Left ventricle myocardium superior (tissue), 1 donor: ENCODE measurements at regions not wholly inside any gene's neighbourhood (a gene's known extent, or its start where the extent isn't known, plus 50 kb on each side); places are given as distances from the start of the nearest gene placed in this dataset.

Experiments
- ATAC-seq: fragments of 200-7000 bp; cut with Tn5 transposase; one replicate; pipeline ENCODE4 v1.9.1; 2020; ENCODE audit warnings: mild to moderate bottlenecking, moderate library complexity
- DNase-seq: peaks from one replicate; pipeline ENCODE4 v3.0.0-alpha.2; 2020
- intact Hi-C: fragments of 100-400 bp; cut with micrococcal nuclease; formaldehyde crosslinking; loops from one replicate; pipeline ENCODE4 v1.11.0; 2022
- donor health status: DM: no; HTN: yes; CAD: no; lungs with severe emphysema.

DNA sequence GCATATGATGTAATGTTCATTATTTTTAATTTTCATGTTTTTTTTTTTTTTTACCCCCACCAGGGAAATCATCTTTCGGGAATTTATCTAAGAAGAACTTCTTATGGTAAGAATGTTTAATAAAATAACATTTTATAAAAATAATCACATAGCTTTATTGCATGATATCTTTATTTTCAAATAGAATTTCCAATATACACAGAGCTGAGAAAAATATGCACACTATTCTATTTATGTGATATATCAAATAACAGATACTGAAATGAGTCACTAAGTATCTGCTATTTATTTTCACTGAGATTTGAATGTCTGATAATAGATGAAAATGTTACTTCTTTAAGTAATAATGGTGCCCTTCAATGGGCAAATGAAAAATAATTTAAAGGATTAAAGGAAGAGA is 1217.3 kb downstream of the MAT2B start:
- intact Hi-C loops: no loop called here
- no peak for ATAC-seq

DNA sequence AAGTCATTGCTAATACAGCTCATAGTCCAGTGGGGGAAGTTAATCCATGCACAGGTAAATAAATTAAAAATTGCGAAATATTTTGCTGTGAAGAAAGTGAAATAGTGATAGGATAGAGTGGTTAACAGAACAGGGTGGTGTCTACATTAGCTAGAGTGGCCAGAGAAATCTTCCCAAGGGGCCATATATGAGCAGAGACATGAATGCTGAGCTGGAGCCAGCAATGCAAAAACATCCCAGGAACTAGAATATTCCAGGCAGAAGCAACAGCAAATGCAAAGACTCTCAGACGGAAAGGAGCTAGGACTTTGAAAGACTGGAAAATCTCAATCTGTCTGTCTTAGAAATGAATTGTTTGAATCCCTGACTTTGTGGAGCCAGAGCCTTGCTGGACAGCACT is 1221.6 kb downstream of the MAT2B start:
- DNase-seq (no peak), ATAC-seq (no peak)
- intact Hi-C loops: no loop called here

More for the DNA sequence above, 1217.3 kb downstream of the MAT2B start:
- no peak for DNase-seq

DNA sequence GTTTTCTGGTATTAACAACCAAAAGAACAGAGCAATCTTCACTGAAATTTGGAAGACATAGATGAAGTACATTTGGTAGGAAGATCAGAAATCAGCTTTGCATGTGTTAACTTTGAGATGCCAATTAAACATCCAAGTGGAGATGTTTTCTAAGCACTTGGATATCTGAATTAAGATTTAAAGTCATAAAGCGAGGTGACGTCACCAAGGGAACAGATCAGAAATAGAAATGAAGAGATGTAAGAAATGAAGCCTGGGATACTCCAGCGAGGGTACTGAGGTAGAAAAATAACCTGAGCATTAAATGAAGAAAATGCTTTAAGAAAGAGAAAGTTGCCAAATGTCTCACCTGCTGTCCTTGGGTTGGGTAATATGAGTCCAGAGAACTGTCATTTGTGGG is 1223.3 kb downstream of the MAT2B start:
- DNase-seq (no peak), ATAC-seq (no peak)
- intact Hi-C loops: no loop called here

DNA sequence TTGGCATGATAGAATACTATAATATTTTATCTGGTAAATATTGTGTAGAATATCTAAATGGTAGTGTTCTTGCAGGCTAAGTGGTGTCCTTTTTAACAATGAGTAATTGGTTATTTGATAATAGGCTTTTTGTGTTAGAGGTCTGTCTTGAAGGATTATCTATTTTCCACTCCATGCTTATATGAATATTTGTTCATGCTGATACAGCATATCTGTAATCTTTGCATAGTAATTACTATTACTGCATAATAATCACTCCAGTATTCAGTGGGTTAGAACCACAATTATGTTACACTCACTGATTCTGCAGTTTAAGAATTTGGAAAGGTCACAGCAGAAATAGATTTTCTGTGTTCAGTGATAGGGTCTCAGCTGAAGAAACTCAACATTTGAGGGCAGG is 1229.9 kb downstream of the MAT2B start:
- ATAC-seq (no peak), DNase-seq (no peak)
- intact Hi-C loops: no loop called here

DNA sequence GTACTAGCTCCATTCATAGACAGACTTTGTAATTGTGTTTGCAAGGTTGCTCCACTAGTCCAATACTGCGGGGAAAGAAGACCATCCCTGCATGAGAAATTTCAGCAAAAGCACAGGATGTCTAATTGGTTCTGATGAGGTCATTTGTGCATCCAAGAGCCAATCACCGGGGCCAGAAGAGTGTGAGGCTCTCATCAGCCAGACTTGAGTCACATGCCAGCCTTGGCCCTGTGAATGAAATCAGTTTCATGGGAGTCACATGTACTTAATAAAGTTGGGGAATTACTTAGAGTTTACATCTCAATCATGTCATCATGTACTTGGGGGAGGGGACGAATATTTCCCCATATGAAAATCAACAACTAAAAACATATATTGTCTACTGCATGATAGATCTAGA is 1236.0 kb downstream of the MAT2B start:
- ATAC-seq (no peak), DNase-seq (no peak)
- intact Hi-C loops: no loop called here

DNA sequence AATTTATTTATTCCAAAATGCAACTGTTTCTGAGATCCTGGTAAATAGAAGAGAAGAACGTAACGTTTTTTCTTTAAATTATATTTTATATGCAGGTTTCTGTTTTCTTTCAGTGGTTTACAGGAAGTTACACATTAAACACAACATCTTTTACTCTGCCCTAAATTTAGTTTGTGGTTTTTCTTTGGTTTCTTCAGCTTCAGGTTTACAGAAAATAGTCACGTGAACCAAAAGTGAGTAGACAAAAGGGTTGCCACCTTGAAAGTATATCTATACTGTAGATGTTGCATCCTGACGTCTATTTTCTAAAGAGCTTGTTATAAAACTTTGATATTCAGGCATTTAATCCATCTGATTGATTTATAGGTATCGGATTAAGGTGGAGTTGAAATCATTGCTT is 1236.6 kb downstream of the MAT2B start:
- ATAC-seq: no peak
- intact Hi-C loops: no loop called here

DNA sequence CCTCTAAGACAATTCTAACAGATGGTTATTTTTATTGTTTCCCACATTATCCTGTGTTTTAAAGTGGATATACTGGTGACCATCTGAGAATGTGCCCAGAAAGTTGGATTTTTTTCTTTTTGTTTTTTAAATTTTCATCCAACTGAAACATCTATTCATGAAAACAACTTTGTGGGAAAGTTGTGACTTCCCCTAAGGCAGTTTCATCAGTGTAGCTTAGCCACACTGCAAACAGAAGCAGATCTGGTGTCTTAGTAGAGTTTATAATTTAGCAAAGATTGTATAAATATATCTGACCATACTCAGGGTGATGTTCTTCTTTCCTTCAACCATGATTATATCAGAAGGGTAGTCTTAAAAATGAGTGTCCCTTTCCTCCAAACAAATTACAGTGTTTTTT is 1241.3 kb downstream of the MAT2B start:
- intact Hi-C loops: no loop called here
- no peak for DNase-seq

More for the DNA sequence above, 1236.6 kb downstream of the MAT2B start:
- DNase-seq: no peak

DNA sequence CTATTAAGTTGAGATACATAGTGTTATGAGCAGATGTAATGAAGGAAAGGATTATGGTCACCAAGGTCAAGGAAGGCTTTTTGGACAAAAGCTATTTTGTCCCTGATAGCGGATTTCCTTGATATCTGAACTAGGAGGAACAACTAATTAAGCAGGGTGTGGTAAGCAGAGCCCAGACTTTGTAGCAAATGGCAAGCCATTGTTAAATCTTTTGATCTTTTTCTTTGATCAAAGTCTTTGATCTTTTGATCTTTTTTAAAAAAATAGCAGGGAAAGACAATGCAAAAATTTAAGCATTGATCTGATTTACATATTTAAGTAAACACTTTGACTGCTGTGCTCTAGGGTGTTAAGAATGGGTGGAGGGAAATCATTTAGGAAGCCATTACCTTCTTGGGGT is 1242.0 kb downstream of the MAT2B start:
- intact Hi-C loops: no loop called here
- DNase-seq (no peak), ATAC-seq (no peak)

More for the DNA sequence above, 1241.3 kb downstream of the MAT2B start:
- no peak for ATAC-seq

DNA sequence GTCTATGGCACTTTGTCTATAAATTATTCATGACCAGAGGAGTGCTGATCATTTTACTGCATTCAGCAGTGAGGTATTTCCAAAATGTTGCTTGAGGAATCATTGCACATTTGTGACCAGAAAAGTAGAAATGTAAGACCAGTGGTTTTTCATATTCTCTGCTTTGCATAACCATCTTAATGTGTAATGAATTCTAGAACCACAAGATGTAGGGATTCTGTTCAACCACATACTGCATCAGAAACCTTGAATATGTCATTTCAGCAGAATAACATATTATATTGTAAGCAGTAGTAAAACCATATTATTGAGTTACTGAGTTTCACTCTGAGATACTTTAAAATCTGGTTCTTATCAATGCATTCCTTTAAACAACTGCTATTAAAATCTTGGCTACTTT is 1243.4 kb downstream of the MAT2B start:
- no peak for ATAC-seq
- DNase-seq: no peak
- intact Hi-C loops: no loop called here

DNA sequence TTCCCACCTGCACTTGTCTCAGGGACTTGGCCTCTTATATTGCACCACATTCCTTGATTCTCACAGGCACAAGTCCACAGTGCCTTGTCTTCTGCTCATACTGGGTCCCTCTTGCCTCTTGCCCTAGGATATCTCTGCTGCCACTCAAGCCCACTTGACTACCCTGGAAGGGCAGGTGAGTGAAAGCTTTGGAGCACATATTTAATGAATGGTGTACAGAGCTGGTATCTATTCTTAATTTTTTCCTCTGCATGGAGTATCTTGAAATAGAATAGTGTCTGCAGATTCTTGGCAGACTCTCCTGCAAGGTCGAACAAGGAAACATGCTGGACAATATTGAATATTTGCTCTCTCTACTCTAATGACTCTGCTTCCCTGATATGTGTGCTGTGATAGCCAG is 1248.0 kb downstream of the MAT2B start:
- DNase-seq (no peak), ATAC-seq (no peak)
- intact Hi-C loops: no loop called here

DNA sequence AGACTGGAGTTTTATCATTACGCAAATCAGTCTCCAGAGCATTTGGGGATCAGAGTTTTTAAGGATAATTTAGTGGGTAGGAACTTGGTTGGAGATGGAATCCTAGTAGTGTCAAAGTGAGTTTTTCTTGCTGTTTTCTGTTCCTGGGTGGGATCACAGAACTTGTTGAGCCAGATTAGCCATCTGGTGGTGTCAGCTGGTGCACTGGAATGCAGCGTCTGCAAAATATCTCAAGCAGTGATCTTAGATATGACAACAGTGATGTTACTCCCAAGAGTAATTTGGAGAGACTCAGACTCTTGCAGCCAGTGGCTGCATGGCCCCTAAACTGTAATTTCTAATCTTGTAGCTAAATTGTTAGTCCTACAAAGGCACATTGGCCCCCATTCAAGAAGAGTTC is 1257.8 kb downstream of the MAT2B start:
- DNase-seq (no peak), ATAC-seq (no peak)
- intact Hi-C loops: no loop called here

DNA sequence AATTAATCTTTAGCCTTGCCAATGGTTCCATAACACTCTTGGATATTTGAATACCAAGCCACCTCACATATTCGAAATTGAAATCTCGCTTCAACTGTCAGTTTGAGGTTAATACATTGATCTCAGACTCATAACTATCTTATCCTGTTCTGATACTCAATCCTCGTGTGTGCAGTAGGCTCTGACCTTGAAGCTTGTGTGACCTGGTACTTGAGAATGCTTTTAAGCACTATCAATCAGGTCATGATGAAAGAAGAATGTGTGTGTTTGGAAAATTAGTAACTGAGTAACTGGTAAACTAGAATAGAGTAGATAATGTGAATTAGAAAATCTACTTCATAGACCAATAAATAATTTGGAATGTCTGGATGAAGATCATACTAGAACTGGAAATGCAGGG is 1266.7 kb downstream of the MAT2B start:
- DNase-seq (no peak), ATAC-seq (no peak)
- intact Hi-C loops: no loop called here

DNA sequence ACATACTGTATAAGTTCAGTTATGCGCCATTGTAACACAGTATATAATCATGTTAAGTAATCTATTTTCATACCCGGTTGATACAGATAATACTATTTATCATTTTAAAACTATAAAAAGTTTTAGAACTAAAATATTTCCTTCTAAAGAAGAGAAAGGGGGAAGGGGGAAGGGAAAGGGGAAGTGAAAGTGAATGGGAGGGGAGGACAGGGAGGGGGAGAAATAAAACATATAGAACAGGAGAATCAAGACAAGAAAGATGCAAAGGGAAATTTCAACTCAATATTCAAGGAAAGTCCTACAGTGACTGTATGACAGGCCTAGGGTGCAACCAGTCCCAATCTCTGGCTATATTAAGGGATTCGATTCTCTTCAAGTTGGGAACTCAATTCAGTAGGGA is 1278.8 kb downstream of the MAT2B start:
- intact Hi-C loops: no loop called here
- DNase-seq (no peak), ATAC-seq (no peak)

DNA sequence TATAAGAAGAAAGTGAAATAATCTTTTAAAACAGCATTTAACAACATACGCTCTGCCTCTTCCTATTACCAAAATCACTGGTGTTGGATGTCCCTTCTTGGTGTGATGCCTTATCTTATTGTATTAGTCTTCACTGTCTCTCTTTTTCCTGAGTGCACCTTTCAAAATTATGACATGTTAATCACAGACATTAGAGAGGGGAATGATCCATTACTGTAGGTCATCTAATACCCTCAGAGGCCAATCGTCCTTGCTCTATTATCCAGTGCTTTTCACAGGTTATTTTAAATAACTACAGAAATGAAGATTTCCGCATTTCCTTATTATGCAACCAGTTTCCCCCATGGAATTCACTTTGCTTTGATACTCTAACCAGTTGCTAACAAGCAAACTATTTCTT is 1292.7 kb downstream of the MAT2B start:
- intact Hi-C loops: no loop called here
- ATAC-seq: no peak
- DNase-seq: no peak

DNA sequence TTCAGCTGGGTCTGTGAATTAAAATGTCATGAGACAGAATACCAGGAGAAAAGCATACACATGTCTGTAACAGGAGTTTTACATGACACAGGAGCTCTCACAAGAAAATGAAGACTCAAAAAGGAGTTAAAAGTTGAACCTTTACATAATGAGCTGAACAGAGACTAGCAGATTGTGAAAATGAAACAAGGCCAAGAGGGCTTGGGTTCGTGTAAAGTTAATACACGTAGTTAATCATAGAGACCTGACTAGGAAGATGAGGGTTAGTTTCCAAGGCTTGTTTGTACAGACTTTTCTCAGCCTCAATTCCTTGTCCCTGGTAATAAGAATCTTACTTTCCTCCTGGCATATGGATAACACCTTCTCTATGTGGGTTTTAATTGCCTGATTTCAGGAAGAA is 1294.0 kb downstream of the MAT2B start:
- intact Hi-C loops: no loop called here
- ATAC-seq (no peak), DNase-seq (no peak)

DNA sequence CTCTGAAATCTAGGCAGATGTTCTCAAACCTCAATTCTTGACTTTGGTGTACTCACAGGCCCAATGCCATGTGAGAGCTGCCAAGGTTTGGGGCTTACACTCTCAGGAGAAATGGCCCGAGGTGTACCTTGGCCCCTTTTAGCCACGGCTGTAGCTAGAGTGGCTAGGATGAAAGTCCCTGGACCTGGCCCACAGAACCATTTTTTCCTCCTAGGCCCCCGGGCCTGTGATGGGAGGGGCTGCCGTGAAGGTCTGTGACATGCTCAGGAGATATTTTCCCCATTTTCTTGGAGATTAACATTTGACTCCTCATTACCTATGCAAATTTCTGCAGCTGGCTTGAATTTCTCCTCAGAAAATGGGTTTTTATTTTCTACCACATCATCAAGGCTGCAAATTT is 1296.5 kb downstream of the MAT2B start:
- intact Hi-C loops: no loop called here
- DNase-seq: no peak
- ATAC-seq: no peak

DNA sequence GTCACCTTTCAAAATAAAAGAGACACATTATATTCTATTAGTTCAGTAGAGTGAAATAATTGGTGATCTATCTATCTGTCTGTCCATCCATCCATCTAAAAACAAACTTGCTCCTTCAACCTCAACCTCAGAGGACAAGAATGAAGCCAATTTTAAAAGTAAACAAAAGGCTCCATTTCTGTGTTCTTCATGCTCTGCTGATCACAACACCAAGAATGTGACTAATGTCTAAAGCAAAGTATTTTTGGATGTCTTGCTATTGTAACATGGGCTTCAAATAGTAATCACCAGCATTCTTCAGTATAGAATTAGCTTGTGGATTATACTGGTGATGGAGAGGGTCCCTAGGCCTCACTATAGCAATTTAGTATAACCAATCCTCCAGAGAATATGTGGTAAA is 1304.4 kb downstream of the MAT2B start:
- DNase-seq (no peak), ATAC-seq (no peak)
- intact Hi-C loops: no loop called here

DNA sequence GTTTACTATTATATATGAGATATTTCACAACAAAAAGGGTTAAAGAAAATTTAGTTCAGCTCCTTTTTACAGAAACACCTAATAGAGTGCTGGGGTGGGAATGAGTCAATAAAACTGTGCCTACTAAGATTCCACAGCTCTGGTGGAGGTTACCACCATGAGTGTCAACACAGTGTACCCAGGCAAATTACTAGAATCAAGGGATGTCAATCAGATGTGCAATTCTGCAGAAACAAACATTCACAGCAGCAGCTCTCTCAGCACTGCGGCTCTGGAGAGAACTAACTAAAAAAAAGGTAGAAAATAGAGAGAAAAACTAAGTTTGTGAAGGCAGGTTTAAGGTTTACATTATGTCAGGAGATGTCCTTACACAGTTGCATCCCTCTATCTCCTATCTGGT is 1313.0 kb downstream of the MAT2B start:
- intact Hi-C loops: no loop called here
- ATAC-seq: no peak

DNA sequence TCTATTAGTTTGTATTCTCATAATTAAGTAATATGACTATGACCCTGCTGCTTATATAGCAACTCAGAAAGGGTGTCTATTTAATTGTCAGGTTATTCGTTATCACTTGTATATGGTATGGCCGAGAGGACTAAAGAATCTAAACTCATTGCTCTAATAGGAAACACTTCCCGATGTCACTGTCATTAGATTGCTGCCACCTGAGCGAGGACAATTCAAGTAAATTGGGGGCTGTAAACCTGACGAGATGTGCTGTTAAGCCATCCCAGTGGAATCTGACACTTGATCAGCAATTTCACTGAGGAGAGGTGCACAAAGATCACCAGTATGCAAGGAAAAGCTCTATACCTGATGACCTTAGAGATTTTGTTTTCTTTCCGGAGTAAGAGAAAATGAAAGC is 1319.3 kb downstream of the MAT2B start:
- intact Hi-C loops: no loop called here
- no peak for ATAC-seq

More for the DNA sequence above, 1313.0 kb downstream of the MAT2B start:
- no peak for DNase-seq

DNA sequence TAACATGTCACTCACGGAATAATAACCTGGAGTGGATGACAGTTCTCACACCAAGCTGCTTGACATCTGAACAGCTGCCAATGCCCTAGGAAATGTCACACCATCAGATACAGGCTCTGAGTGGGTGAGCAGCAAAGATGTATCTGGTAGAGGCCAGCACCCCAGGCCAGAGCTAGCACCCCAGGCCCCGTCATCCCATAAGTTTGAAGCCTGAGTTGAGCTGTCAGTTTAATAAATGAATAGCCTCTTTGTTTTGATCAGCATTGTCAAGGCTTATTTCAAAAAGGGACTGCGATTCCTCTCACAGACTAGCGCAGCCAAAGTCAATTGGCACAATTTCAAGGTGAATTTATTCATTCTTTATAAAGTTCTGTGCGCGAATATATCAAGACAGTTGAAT is 1327.1 kb downstream of the MAT2B start:
- no peak for DNase-seq
- intact Hi-C loops: no loop called here
- no peak for ATAC-seq

More for the DNA sequence above, 1319.3 kb downstream of the MAT2B start:
- DNase-seq: no peak

DNA sequence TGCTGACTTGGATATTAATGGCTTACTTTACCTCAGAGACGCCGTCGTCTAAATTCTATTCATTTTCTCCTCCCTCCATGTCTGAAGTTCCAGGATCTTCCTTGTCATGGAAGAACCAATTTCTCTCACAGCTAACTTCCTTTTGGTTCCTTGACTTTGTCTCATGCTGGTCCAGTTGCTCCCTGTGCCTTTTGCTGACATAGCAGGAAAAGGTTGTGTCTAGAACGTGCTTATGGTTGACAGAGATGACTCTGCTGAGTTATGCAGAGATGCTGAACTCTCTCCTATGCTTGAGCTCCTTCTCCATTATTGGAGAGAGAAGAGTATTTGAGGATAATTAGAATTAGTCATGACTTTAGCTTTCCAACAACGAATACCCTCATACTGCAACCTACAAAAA is 1338.9 kb downstream of the MAT2B start:
- DNase-seq: no peak
- intact Hi-C loops: no loop called here
- no peak for ATAC-seq

DNA sequence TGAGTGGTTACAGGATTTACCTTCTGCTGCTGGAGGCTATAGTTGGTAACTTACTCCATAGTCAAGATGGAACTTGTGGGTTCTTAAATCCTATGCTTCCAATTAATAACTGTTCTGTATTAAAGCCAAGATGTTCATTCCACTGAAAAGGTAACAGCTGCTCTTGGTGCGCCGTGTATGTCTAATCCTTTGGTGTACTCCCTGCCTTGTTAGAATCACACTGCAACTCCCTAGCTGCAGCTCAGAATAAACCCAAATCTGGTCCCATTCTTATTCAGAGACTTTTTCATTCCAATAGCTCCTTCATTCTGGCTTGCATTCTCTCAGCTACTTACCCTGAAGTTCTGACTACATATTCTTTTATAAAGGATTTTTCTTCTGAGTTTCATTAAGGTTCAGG is 1355.5 kb downstream of the MAT2B start:
- intact Hi-C loops: no loop called here

More for the DNA sequence above, 1355.5 kb downstream of the MAT2B start:
- ATAC-seq: no peak
- no peak for DNase-seq
